Neural cell (in vitro differentiated cells): ENCODE measurements at regions not wholly inside any gene's neighbourhood (a gene's known extent, or its start where the extent isn't known, plus 50 kb on each side); places are given as distances from the start of the nearest gene placed in this dataset.

ENCODE experiments used
- H2AFZ ChIP-seq: fragments of 200-600, 300-800 bp; sonication (generic), shearing (Covaris generic); 2 replicates; pipeline ENCODE4 v1.6.0; 2014; ENCODE audit warnings: low read depth, mild to moderate bottlenecking, antibody characterized with exemption, low read length, moderate library complexity
- H3F3A ChIP-seq: fragments of 200-600 bp; shearing (Covaris generic); 2 replicates; pipeline ENCODE4 v1.6.1; 2016; ENCODE audit warnings: mild to moderate bottlenecking, moderate library complexity, mixed read lengths, antibody characterized with exemption, low read length; ENCODE audit not compliant: insufficient read depth, poor library complexity, severe bottlenecking
- H3K27ac ChIP-seq: fragments of 200-600, 300-800 bp; sonication (generic), shearing (Covaris generic); 2 replicates; pipeline ENCODE4 v1.5.1; 2014; ENCODE audit warnings: mild to moderate bottlenecking, low read length, moderate library complexity
- H3K27me3 ChIP-seq: fragments of 300-800, 200-600 bp; sonication (generic), shearing (Covaris generic); 2 replicates; pipeline ENCODE4 v1.6.0; 2014; ENCODE audit warnings: mild to moderate bottlenecking, low read depth, low read length, moderate library complexity; ENCODE audit not compliant: insufficient read depth
- H3K36me3 ChIP-seq: fragments of 300-800, 200-600 bp; sonication (generic), shearing (Covaris generic); 2 replicates; pipeline ENCODE4 v1.5.1; 2014; ENCODE audit warnings: mild to moderate bottlenecking, antibody characterized with exemption, low read length, moderate library complexity; ENCODE audit not compliant: insufficient read depth
- H3K4me2 ChIP-seq: fragments of 300-800, 200-600 bp; sonication (generic), shearing (Covaris generic); 2 replicates; pipeline ENCODE4 v1.6.0; 2014; ENCODE audit warnings: mild to moderate bottlenecking, low read length
- H3K4me3 ChIP-seq: fragments of 300-800, 200-600 bp; sonication (generic), shearing (Covaris generic); 2 replicates; pipeline ENCODE4 v1.5.1; 2014; ENCODE audit warnings: mild to moderate bottlenecking, low read length, moderate library complexity
- H3K79me2 ChIP-seq: fragments of 200-600 bp; shearing (Covaris generic); replicated peaks from 2 replicates; pipeline ENCODE4 v1.6.0; 2014; ENCODE audit warnings: mild to moderate bottlenecking, low read length, moderate library complexity; ENCODE audit not compliant: insufficient read depth
- H3K9ac ChIP-seq: fragments of 300-800, 200-600 bp; sonication (generic), shearing (Covaris generic); 2 replicates; pipeline ENCODE4 v1.6.1; 2016; ENCODE audit warnings: mild to moderate bottlenecking, low read length, mixed read lengths
- H3K9me2 ChIP-seq: fragments of 200-600 bp; shearing (Covaris generic); 2 replicates; pipeline ENCODE4 v1.6.1; 2016; ENCODE audit warnings: mild to moderate bottlenecking, low read length, mixed read lengths; ENCODE audit not compliant: insufficient read depth
- H3K9me3 ChIP-seq: fragments of 200-600, 300-800 bp; sonication (generic), shearing (Covaris generic); 2 replicates; pipeline ENCODE4 v1.6.1; 2016; ENCODE audit warnings: mild to moderate bottlenecking, mixed run types, low read length, moderate library complexity, mixed read lengths
- H4K20me1 ChIP-seq: fragments of 200-600 bp; shearing (Covaris generic); 2 replicates; pipeline ENCODE4 v1.6.1; 2016; ENCODE audit warnings: mild to moderate bottlenecking, mixed run types; ENCODE audit not compliant: insufficient read depth
- CTCF ChIP-seq: fragments of 450-650 bp; IDR thresholded peaks from 2 replicates; pipeline ENCODE4 v1.5.1; 2014; ENCODE audit warnings: antibody characterized with exemption, mild to moderate bottlenecking, moderate library complexity; ENCODE audit not compliant: poor library complexity, severe bottlenecking
- EP300 ChIP-seq: fragments of 450-650 bp; conservative IDR thresholded peaks from 2 replicates; pipeline ENCODE4 v1.6.1; 2014; ENCODE audit warnings: antibody characterized with exemption, mild to moderate bottlenecking, moderate library complexity; ENCODE audit not compliant: poor library complexity, severe bottlenecking
- EZH2 ChIP-seq: fragments of 200-600, 300-800 bp; shearing (Covaris generic), sonication (generic); IDR thresholded peaks from 2 replicates; pipeline ENCODE4 v1.6.1; 2014; ENCODE audit warnings: antibody characterized with exemption, low read length, borderline replicate concordance, mild to moderate bottlenecking; ENCODE audit not compliant: insufficient read depth, poor library complexity, severe bottlenecking
- MXI1 ChIP-seq: fragments of 450-650 bp; conservative IDR thresholded peaks from 2 replicates; pipeline ENCODE4 v1.6.1; 2014; ENCODE audit warnings: antibody characterized with exemption, mild to moderate bottlenecking; ENCODE audit not compliant: poor library complexity, severe bottlenecking
- POLR2AphosphoS5 ChIP-seq: IDR thresholded peaks from 2 replicates; pipeline ENCODE4 v1.6.1; 2012
- RAD21 ChIP-seq: fragments of 450-650 bp; conservative IDR thresholded peaks from 2 replicates; pipeline ENCODE4 v1.6.1; 2014; ENCODE audit warnings: antibody characterized with exemption, mild to moderate bottlenecking, moderate library complexity
- REST ChIP-seq: IDR thresholded peaks from 2 replicates; pipeline ENCODE4 v1.6.1; 2012; ENCODE audit warnings: borderline replicate concordance
- SMC3 ChIP-seq: fragments of 450-650 bp; conservative IDR thresholded peaks from 2 replicates; pipeline ENCODE4 v1.6.1; 2014; ENCODE audit warnings: antibody characterized with exemption, mild to moderate bottlenecking, moderate library complexity; ENCODE audit not compliant: poor library complexity
- TAF1 ChIP-seq: IDR thresholded peaks from 2 replicates; pipeline ENCODE4 v1.6.1; 2012; ENCODE audit warnings: low read depth

- Histone ChIP-seq H3K9me3 (no peaks in the 10 kb centered on the region), H3K9me2 (no peaks in the 10 kb centered on the region), H3K4me2 (no peak overlapping the region), H3F3A (no peaks in the 10 kb centered on the region), H3K9ac (no peak overlapping the region), H2AFZ (no peak overlapping the region), H3K36me3 (no peaks in the 10 kb centered on the region), H3K27me3 (no peaks in the 10 kb centered on the region), H3K4me3 (no peak overlapping the region), H4K20me1 (no peaks in the 10 kb centered on the region), H3K79me2 (no peaks in the 10 kb centered on the region), H3K27ac (no peak overlapping the region)
- TF ChIP-seq RAD21, result no peak
- no peak for TF ChIP-seq EZH2
- no peak for TF ChIP-seq SMC3
- no peak for TF ChIP-seq MXI1
- TF ChIP-seq CTCF, result no peak
These were observed 87.1 kb downstream of the OGFRL1 start for GRCh38 chr6:71375676-71376075.

GRCh38 chr6:71376830-71377229 lies 88.2 kb downstream of the OGFRL1 start:
- Histone ChIP-seq H3K36me3 (no peaks in the 10 kb centered on the region), H3K27ac (no peak overlapping the region), H3F3A (no peaks in the 10 kb centered on the region), H3K4me3 (no peak overlapping the region), H4K20me1 (no peaks in the 10 kb centered on the region), H3K79me2 (no peaks in the 10 kb centered on the region), H3K4me2 (no peak overlapping the region), H2AFZ (no peak overlapping the region), H3K9ac (no peak overlapping the region), H3K9me3 (no peaks in the 10 kb centered on the region), H3K9me2 (no peaks in the 10 kb centered on the region), H3K27me3 (no peaks in the 10 kb centered on the region)
- no peak for TF ChIP-seq REST
- no peak for TF ChIP-seq SMC3
- no peak for TF ChIP-seq TAF1
- no peak for TF ChIP-seq MXI1
- TF ChIP-seq RAD21, result no peak
- no peak for TF ChIP-seq EP300
- no peak for TF ChIP-seq CTCF
- TF ChIP-seq EZH2, result no peak
- no peak for TF ChIP-seq POLR2AphosphoS5
